EH (cell line): ENCODE measurements at regions not wholly inside any gene's neighbourhood (a gene's known extent, or its start where the extent isn't known, plus 50 kb on each side); places are given as distances from the start of the nearest gene placed in this dataset.

Source experiments
- DNase-seq: peaks from one replicate; pipeline ENCODE4 v3.0.0-alpha.2; 2015; ENCODE audit warnings: low read depth

DNA sequence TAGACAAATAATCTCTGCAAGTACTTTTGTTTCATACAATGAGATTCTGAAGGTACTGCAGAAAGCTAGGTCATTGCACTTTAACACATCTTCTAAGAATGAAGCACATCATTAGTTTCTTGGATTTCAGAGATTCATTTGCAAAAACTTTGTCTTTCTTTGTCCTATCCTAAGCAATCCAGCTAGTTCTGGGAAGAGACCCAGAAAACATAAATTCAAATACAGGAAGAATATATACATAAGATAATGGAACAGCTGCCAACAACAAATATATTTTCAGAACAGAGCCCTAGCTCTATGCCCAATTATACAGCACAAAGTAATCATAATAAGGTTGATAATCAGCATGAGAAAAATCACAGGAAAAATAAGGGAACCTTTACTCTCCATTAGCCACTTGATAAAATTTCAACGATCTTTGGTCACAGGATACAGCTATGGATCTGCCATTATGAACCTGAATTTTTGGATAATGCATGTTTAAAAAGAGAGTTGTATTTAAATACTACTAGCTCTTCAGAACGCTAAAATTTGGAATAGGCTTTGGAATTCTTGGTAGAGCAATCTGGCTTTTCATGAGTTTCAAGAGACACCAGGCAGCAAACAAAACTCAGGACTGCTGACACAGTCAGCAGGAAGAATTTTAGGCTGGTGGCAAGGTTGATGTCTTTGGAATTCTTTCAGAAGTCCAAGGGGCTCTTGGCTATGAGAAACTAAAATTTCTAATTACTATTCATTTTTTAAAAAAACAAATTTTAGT lies 250.4 kb upstream of the SMIM21 start:
- no peak for DNase-seq

DNA sequence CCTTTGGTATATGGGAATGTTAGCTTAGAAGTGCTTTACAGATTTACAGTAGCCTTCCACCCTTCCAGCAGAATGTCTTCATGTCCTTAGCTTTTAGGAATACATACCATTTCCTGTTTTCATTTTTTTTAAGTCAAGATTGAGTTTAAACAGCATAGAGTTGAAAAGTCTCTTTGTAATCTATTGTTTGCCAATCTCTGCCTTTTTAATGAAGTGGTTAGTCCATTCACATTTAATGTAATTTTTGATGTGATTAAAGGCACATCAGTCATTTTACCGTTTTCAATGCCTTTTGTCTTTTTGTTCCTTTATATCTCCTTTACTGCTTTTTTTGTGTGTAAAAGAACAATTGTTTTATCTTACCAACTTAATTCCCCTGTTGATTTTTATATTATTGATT lies 233.4 kb upstream of the SMIM21 start:
- no peak for DNase-seq

DNA sequence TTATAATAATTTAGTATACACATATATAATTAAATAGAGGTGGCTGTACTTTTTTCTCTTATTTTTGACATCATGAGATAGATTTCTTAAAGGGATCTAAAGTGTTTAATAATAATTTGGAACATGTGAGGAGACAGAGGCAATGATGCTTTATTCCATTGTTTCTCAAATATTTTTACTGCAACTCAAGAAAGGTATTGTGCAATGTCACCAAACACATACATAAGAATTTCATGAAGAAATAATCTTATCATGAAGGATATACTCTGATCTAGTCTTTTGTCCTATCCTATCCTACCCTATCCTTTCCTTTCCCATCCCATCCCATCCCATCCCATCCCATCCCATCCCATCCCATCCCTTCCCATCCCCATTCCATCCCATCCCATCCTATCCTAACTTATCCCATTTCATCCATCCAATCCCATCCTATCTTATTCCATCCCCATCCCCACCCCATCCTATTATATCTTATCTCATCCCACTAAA lies 232.1 kb upstream of the SMIM21 start:
- DNase-seq = no peak

DNA sequence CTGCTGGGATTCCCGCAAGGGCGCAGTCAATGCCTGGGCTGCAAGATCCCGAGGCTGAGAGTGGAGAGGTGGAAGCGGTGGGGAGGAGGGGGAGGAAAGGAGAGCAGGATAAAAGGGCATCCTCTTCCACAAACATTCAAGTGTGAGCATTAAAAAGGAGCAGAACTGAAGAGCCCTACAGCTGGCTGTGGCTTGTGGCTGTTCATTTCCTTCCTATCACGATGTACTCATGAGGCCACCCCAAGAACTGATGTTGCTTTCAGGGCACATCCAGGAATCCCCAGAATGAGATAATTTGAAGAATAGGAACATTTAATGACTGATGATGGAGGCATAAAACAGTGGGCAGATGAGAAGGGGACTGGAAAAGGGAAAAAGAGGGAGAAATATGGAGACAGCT lies 230.8 kb upstream of the SMIM21 start:
- no peak for DNase-seq

DNA sequence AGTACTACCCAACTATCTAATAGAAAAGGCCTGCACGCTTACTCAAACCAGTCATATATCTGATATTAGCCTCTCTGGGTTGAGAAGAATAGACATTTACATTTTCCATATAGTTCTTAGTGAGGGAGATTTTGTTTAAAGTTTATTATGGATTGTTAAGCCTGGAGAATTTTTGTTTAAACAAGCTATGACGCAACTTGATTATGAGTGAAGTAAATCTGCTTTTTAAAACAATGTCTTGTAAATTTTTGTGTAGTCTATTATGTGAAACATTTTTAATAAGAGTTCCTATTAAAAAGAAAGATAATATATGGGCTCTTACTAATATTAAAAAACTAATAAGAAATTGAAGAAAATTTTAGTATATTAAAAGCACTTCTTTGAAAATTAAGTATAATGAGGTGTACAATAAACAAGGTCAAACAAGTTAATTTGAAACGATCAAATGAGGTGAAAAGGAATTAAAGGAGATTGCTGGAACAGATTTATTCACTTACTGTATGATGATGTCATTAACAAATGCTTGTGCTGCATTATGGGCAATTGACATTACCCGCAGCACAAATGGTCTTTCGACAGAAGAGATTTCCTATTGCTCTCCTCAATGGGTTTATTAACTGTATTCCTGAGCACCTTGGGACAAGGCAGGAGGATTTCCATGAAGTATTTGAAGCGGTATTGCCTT lies 229.2 kb upstream of the SMIM21 start:
- no peak for DNase-seq

DNA sequence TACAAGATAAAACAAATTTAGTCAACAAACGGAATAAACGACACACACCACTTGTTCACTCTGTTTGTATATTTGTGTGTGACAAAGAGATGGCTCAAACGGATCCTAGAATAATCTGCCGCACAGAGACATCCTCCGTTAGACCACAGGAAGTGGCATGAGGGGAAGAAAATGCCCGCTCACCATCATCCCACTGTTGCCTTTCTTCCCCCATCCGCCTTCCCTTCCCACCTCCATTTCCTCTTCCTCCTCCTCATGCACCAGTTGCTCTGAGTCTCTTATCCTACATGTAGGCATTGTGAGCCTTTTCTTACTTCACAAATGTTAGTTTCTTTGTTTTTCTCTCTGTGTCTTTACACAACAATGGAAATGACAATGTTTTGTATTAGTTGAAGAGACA lies 228.5 kb upstream of the SMIM21 start:
- no peak for DNase-seq

DNA sequence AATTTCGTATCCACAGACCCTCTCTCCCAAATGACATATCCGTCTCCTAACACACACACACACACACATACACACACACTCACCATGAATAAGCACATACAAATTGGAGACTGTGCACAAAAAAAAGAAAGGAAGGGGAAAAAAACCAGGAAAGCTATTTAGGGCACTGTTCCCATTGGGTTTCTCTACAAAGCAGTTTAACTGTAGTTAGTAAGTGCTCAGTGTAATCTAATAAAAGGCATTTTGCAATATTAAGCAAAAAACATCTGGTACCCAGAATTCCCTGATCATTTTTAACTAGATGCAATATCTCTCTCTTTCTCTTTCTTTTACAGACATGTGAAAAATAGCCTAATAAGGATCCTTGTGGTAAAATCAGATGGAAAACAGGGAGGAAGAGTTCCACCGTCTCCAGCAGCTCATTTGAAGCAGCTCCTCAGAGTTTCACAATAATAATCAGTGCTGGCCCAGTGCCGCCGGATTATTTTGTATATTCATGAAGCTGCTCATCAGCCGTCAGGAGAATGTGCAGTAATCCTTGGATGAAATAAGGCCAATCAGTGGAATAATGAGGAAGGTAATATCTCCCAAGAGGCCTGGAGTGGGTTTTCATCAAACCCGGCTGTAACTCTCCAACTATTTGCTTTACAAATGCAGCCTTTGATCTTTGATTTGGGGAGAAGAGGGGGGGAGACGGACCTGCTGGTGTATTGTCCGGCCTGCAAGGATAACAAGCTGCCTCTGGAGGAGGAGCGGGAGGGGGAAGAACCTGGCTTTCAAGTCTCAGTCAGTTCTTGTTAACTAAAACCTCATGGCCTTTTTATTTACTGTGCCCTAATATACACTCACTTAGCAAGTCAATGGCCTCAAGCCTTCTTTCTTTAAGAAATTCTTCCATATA lies 227.6 kb upstream of the SMIM21 start:
- DNase-seq = no peak

DNA sequence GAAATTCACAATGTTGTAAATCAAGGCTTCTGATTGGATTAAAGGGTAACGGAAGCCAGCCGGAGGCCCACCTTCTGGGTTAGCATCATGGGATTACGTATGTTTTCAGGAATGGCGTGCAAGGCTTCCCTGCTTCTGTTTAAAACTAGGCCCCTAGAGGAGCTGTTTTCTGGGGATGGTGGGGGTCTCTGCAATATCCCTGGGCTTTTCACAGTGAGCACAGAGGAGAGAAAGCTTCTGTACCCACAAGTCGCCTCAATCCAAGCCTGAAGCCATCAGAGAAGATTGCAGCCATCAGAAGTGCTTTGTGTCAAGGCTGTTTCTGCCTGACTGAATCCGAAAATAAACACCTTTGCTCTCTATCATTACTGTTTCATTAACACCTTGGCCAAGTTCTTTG lies 226.9 kb upstream of the SMIM21 start:
- no peak for DNase-seq

DNA sequence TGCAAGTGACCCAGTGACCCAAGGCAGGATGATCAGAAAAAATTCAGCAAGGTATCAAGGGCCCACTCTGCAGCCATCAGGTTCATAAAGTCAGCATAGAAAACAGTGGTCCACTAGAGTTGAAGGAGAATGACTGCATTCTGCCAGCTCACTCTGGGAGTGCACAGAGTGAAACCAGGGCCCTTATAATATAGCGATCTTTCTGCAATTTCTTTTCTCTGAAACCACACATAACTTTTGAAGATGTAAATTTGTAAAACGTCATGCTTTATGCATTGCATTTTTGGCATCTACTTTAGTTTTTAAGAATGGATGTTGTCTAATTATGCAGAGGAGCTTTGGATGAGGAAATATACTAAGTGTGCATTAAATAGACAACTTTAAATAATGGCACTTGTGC lies 225.0 kb upstream of the SMIM21 start:
- DNase-seq = no peak

DNA sequence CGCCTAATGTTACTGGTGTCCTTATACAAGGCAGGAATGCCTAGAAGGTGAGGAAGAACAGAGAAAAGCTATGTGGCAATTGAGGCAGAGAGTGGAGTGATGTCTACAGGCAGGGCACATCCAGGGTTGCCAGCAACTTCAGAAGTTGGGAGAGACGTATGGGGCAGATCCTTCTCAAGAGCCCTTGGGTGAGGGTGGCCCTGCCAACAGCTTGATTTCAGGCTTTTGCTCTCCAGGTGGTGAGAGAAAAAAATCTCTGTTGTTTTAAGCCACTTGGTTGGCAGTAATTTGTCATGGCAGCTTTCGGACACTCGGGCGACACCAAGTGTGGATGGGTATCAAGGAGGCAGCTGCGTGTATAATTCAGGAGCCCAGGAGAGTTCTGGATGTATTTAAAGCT lies 217.4 kb upstream of the SMIM21 start:
- DNase-seq = no peak

DNA sequence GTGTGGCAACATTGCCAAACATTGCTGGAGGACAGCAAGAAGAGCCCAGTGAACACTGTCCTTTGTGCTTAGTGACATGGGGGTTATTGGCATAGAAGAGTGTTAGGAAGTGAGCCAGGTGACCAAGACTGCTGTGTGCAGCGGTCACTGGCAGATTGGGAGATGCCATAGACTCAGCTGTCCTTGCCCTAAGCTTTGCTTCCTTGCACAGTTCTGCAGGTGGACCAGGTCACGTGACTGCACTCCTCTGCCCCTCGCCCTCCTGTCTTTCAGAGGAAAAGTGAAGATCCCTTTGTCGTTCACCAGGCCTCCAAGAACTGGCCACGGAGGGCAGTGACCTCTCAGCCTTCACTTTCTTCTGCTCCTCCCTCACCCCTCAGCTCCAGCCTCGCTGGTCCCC lies 215.6 kb upstream of the SMIM21 start:
- no peak for DNase-seq

DNA sequence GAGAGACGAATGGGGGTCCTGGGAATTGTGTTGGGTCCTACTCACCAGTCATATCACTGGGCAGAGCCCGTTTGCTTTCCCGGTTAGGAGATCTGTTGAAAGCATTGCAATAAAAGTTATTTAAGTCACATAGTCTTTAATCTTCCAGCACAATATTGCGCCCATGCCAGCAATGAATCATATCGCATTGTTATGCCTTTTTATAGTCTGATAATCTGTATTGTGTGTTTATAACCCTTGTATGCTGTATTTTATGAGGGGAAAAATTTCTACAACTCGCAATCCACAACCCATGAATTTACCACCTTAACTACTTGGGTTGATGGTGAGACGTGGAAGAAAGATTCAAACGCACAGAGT lies 211.9 kb upstream of the SMIM21 start:
- DNase-seq = no peak

DNA sequence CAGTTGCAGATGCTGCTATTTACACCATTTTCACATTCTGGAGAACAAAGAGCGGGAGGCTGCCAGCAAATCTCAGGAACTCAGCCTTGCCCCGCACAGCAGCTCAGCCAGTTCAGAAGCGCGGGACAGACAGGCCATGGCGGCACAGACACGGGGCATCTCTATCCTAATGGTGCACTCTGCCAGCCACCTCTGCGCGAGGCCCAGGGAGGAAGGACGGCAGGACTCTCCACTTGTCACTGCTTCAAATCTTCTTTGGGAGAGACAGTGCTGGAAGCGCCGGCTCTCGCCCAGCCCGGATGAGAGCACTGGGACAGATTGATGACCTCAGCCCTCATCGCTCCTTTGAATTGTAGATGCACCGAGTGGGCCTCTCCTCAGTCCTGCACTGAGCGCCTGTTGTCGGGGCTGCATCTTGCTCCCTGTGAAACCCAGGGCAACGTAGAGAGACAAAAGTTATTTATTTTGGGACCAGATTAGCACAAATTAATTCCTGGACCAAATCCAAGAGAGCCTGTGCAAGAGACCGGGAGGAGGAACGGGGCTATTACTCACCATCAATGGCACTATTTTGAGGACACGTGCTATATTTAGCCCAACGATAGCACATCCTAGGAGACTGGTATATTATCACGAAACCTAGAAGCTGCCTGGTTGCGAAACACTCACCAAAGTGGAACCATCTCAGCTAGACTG lies 211.4 kb upstream of the SMIM21 start:
- peak; percentile 91 for DNase-seq

DNA sequence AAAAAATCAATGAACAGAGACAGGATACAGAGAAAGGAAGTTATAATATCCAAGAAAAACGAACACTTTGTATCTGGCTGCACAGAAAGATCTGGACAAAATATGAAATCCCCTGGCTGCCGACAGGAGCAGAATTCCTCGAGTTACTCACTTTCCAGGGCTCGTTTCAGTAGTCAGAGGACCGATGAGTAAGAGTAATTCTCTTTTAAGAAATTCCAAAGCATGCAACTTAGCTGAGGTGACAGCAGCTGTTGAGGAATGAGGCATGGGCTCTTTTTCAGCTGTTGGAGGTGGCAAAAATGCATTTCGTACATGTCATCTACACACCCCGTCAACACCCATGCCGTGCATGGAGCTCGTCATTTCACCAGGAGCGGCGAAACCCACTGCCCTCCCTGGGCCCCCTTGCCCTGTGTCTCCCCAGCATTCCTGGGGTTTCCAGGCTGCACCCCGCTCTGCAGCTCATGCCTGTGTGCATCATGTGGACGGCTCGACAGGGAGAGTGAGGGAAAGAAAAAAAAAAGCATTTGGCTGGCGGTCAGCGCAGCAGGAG lies 210.8 kb upstream of the SMIM21 start:
- peak; percentile 84 for DNase-seq

DNA sequence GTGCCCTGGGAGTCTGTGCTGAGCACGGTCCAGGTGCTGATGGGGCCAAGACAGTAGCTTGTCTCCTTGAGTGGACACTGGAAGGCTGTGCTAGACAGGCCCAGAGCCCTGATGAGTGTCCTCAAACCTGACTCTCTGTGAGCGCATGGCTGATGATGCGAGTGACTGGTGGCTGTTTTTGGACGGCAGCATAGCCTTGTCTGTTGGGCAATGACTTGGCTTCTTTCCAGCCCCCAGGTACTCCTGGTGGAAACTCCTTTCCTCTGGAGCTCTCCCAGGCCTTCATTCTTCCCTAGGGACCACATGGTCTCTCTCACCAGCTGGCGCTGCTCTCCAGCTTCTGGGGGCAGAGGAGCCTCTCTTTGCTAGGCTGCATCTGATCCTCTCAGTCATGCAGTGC lies 207.6 kb upstream of the SMIM21 start:
- DNase-seq = no peak

DNA sequence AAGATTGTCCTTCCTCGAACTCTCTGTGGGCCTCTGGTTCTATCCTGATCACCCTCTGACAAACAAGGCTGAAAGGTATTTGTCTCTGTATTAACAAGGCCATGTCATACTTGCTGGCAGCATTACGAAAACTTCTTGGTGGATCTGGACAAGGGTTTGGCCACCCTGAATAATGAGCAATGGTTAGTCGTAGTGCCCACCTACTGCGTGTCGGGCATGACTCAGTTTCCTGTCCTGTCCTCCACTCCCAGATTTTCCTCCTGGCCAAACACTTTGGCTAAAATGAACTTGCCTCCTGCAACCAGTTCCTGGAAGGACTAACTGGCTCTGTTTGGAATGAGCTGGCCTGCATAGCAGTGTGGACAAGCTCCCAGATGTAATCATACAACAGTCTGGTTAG lies 198.5 kb upstream of the SMIM21 start:
- peak; percentile 30 for DNase-seq

DNA sequence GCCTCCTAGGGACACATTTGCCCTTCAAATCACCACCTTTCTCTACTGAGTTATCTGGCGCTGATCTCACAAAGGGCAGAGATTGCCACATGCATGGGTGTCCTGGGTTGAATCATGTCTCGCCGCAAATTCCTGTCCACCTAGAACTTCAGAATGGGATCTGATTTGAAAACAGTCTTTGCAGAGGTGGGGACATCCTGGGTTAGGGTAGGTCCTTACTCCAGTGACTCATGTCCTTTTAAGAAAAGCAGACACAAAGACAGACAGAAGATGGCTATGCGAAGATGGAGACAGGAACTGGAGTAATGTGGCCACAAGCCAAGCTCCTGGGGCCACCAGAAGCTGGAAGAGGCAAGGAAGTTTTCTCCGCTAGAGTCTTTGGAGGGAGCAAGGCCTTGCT lies 197.4 kb upstream of the SMIM21 start:
- DNase-seq = peak; percentile 1

DNA sequence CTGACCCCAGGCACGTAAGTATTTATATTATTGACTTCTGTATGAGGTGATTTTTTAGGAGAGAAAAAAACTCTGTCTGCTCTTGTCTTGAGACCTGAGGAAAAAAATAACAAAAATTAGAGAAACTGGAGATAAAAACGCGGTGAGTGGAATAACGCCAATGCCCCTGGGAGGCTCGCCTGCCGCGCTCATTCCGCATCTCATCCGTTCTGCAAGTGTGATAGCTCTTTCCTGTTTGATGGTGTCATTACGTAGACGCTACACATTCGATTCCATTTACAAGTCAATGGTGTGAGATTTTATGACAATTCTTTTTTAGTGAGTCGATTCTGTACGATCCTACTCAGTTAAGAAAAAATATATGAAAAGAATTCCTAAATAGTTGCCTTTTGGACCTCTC lies 194.3 kb upstream of the SMIM21 start:
- DNase-seq = no peak

DNA sequence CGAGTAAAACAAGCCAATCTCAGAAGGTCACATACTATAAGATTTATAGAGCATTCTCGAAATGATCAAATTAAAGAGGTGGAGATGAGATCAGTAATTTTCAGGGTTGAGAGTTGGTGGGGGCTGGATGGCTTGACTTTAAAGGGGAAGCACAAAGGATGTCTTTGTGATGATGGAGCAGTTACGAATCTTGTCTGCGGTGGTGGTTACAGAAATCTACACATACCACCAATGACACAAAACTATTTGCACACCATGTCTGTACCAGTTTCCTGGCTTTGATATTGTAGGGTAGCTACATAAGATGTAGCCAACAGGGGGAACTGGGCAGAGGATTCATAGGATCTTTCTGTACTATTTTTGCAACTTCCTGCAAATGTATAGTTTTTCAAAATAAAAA lies 190.6 kb upstream of the SMIM21 start:
- no peak for DNase-seq

DNA sequence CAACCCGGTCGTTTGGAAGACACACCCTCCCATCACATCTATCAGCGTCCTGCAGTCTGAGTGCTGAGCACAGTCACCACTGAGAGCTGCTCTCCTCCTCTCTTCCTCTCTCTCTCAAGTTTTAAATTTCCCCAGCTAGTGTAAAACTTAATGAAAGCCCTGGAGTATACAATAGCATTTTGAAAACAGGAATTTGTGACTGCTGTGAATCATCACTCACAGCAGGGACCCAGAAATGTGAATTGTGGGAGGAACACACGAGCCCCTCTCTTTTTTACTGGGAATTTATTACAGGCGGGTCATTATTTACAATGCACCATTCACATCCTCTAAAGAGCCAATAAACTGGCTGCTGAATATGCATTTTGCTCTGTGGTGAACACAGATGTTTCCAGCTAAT lies 185.0 kb upstream of the SMIM21 start:
- peak; percentile 3 for DNase-seq

DNA sequence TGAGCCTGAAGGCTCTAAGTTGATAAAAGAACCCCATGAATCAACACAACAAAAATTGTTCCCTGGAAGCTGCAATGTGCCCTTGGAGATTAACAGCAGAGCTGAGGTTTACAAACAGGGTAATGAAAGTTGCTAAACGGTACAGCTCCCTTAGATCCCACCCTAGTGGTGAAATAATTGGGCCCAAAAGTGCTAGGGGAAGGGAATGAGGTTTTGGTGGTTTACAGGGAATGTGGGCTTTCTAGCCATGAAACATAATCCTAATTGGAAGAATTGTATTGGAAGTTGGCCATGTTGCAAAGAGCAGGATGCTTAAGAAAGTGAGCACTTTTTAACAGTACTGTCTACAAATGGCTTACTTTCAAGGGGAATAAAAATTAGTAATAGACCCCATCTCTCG lies 180.2 kb upstream of the SMIM21 start:
- peak; percentile 7 for DNase-seq

DNA sequence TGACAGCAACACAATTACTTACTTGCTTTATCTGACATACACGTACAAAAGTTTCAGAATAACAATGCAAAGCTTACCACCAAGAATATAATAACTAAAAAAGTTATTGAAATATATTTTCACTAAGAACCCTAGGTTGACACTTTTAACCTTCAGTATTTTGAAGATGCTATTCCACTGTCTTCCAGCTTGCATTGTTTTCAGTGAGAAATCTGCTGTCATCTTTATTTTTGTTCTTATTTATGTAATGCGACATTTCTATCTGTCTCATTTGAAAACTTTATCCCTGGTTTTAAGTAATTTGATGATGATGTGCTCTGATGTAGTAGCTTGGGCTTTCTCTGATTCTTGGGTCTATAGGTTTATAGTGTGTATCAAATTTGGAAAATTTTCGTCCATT lies 165.0 kb upstream of the SMIM21 start:
- DNase-seq = no peak
